ENCODE measurements at regions not wholly inside any gene's neighbourhood (a gene's known extent, or its start where the extent isn't known, plus 50 kb on each side); places are given as distances from the start of the nearest gene placed in this dataset.

DNA sequence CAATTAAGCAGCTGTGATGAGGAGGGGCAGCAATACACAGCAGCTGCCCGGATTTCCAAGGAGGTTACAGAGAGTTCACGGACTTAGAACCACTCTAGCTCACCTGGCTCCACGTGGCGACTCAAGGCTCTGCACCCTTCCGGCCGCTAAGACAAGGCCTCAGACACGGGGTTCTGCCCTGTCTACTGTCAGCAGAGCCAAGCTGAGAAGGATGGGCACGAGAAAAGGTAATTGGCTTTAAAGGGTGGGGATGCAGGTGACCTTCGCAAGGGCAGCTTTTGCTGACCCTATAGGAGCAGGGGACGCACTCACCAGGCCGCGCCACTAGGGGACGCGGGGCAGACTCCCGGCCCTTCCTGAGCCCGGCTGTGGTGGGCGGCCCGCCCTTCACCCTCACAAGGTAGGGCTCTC, 152.4 kb downstream of the KIF20B start:
- no peak overlapping the region for H3K27ac ChIP-seq (ENCODE audit: low read depth in 2 of 2, low read length in 2 of 2)
- no peak overlapping the region for H3K4me3 ChIP-seq (ENCODE audit: low read length in 2 of 2)
- H3K36me3 ChIP-seq (ENCODE audit: control insufficient read depth in 2 of 2, insufficient read depth in 2 of 2, low read length in 2 of 2) = no peaks in the 10 kb centered on the region
- no peak overlapping the region for H3K9ac ChIP-seq (ENCODE audit: low read depth in 1 of 2, low read length in 2 of 2)
- no peaks in the 10 kb centered on the region for H3K9me3 ChIP-seq (ENCODE audit: control insufficient read depth in 2 of 2, low read length in 2 of 2)
- H3K27me3 ChIP-seq (ENCODE audit: control insufficient read depth in 2 of 2, insufficient read depth in 2 of 2, low read length in 2 of 2) = no peaks in the 10 kb centered on the region
- H3K4me1 ChIP-seq (ENCODE audit: control insufficient read depth in 2 of 2, insufficient read depth in 2 of 2, low read length in 2 of 2) = no peaks in the 10 kb centered on the region

DNA sequence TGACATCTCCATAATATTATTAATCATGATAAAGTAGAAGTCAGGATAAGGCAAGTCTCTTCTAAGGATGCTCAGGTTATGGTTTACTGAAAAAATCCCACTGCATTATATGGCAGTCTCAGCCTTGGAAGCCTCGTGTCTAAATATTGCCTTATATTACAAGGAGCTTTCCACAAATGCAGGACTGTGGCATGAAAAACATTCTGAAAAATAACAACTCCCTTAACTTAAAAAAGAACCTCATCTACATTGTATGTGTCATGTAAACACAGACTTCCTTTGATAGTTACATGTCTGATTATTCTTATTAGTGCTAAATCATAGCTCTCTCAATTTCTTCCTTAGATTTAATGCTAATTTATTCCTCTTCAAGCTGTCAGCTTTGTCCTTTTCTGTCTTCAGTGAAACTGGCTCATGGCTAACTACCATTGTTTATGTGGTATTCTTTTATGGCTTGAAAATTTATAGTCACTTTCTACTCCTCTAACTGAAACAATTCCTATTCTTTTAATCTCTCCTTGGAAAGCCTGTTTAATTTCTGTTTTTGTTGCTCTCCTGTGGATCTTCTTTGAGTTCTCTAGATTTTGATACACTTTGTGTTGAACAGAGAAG, 156.1 kb downstream of the KIF20B start:
- Histone ChIP-seq H3K27ac (ENCODE audit: low read depth in 2 of 2, low read length in 2 of 2) (no peak overlapping the region), H3K4me3 (ENCODE audit: low read length in 2 of 2) (no peak overlapping the region), H3K9me3 (ENCODE audit: control insufficient read depth in 2 of 2, low read length in 2 of 2) (no peaks in the 10 kb centered on the region), H3K27me3 (ENCODE audit: control insufficient read depth in 2 of 2, insufficient read depth in 2 of 2, low read length in 2 of 2) (no peaks in the 10 kb centered on the region), H3K4me1 (ENCODE audit: control insufficient read depth in 2 of 2, insufficient read depth in 2 of 2, low read length in 2 of 2) (peaks cover 0 to 6% of the 10 kb centered on the region in 2 donors), H3K9ac (ENCODE audit: low read depth in 1 of 2, low read length in 2 of 2) (no peak overlapping the region), H3K36me3 (ENCODE audit: control insufficient read depth in 2 of 2, insufficient read depth in 2 of 2, low read length in 2 of 2) (no peaks in the 10 kb centered on the region)

DNA sequence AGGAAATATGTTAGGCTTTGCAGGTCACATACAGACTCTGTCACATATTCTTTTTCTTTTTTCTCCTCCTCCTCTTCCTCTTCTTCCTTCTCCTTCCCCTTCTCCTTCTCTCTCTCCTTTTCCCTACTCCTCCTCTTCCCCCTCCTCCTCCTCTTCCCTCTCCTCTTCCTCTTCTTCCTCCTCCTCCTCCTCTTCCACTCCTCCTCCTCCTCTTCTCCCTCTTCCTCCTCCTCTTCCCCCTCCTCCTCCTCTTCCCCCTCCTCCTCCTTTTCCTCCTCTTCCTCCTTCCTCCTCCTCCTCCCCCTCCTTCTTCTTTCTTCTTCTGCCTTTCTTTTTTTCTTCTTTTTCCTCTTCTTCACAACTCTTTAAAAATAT, 159.8 kb downstream of the KIF20B start:
- no peaks in the 10 kb centered on the region for H3K27me3 ChIP-seq (ENCODE audit: control insufficient read depth in 2 of 2, insufficient read depth in 2 of 2, low read length in 2 of 2)
- no peaks in the 10 kb centered on the region for H3K9me3 ChIP-seq (ENCODE audit: control insufficient read depth in 2 of 2, low read length in 2 of 2)
- H3K4me1 ChIP-seq (ENCODE audit: control insufficient read depth in 2 of 2, insufficient read depth in 2 of 2, low read length in 2 of 2) = peaks cover 0 to 6% of the 10 kb centered on the region in 2 donors
- H3K36me3 ChIP-seq (ENCODE audit: control insufficient read depth in 2 of 2, insufficient read depth in 2 of 2, low read length in 2 of 2) = no peaks in the 10 kb centered on the region
- peak overlapping the region in 1 of 2 donors; percentile 30 for H3K4me3 ChIP-seq (ENCODE audit: low read length in 2 of 2)
- H3K27ac ChIP-seq (ENCODE audit: low read depth in 2 of 2, low read length in 2 of 2) = no peak overlapping the region
- H3K9ac ChIP-seq (ENCODE audit: low read depth in 1 of 2, low read length in 2 of 2) = no peak overlapping the region

- H3K9me3 ChIP-seq (ENCODE audit: control insufficient read depth in 2 of 2, low read length in 2 of 2) = no peaks in the 10 kb centered on the region
- H3K27ac ChIP-seq (ENCODE audit: low read depth in 2 of 2, low read length in 2 of 2) = no peak overlapping the region
- no peaks in the 10 kb centered on the region for H3K36me3 ChIP-seq (ENCODE audit: control insufficient read depth in 2 of 2, insufficient read depth in 2 of 2, low read length in 2 of 2)
- H3K4me3 ChIP-seq (ENCODE audit: low read length in 2 of 2) = no peak overlapping the region
- peaks cover 0 to 6% of the 10 kb centered on the region in 2 donors for H3K4me1 ChIP-seq (ENCODE audit: control insufficient read depth in 2 of 2, insufficient read depth in 2 of 2, low read length in 2 of 2)
- H3K9ac ChIP-seq (ENCODE audit: low read depth in 1 of 2, low read length in 2 of 2) = no peak overlapping the region
- no peaks in the 10 kb centered on the region for H3K27me3 ChIP-seq (ENCODE audit: control insufficient read depth in 2 of 2, insufficient read depth in 2 of 2, low read length in 2 of 2)
These were observed 160.4 kb downstream of the KIF20B start for GRCh38 chr10:89861584-89862301.

DNA sequence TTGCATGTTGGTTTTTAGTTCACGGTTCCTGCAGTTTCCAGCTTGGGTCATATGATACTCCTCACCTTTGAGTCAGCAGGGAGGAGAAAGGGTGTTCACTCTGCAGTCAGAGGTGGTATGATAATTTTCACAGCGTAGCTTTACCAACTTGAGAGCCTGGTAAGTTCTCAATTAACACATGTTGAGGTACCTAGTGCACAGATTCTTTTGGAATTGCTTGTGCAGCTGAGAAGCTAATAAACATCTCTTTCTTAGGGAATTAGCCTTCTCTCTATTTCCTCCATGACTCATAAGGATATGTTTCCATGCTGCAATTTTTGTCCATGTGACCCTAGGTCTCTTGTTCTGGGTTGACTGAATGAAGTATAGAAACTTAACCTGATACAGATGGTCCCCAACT, 166.6 kb downstream of the KIF20B start:
- Histone ChIP-seq H3K27me3 (ENCODE audit: control insufficient read depth in 2 of 2, insufficient read depth in 2 of 2, low read length in 2 of 2) (no peaks in the 10 kb centered on the region), H3K36me3 (ENCODE audit: control insufficient read depth in 2 of 2, insufficient read depth in 2 of 2, low read length in 2 of 2) (no peaks in the 10 kb centered on the region), H3K4me3 (ENCODE audit: low read length in 2 of 2) (no peak overlapping the region), H3K27ac (ENCODE audit: low read depth in 2 of 2, low read length in 2 of 2) (no peak overlapping the region), H3K9ac (ENCODE audit: low read depth in 1 of 2, low read length in 2 of 2) (no peak overlapping the region), H3K9me3 (ENCODE audit: control insufficient read depth in 2 of 2, low read length in 2 of 2) (no peaks in the 10 kb centered on the region), H3K4me1 (ENCODE audit: control insufficient read depth in 2 of 2, insufficient read depth in 2 of 2, low read length in 2 of 2) (no peaks in the 10 kb centered on the region)

DNA sequence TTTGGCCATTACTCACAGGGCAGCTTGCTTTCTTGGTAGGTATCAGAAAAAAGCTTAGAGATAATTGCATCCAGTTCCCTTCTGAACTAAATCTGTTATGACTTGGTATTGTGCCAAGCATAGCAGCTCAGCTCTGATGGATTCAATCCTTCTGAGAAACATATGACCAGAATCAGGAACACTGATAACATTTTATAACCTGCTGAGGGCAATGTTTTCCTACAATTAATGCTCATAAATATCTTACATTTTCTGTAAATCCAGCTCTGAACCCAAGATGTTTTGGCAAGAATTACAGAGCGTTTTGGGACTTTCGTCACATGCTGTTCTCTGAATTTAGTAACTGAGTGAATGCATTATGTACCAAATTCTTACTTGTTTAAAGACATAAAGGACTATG, 167.8 kb downstream of the KIF20B start:
- H3K4me3 ChIP-seq (ENCODE audit: low read length in 2 of 2) = no peak overlapping the region
- no peaks in the 10 kb centered on the region for H3K9me3 ChIP-seq (ENCODE audit: control insufficient read depth in 2 of 2, low read length in 2 of 2)
- no peak overlapping the region for H3K9ac ChIP-seq (ENCODE audit: low read depth in 1 of 2, low read length in 2 of 2)
- H3K27me3 ChIP-seq (ENCODE audit: control insufficient read depth in 2 of 2, insufficient read depth in 2 of 2, low read length in 2 of 2) = no peaks in the 10 kb centered on the region
- no peak overlapping the region for H3K27ac ChIP-seq (ENCODE audit: low read depth in 2 of 2, low read length in 2 of 2)
- no peaks in the 10 kb centered on the region for H3K36me3 ChIP-seq (ENCODE audit: control insufficient read depth in 2 of 2, insufficient read depth in 2 of 2, low read length in 2 of 2)
- H3K4me1 ChIP-seq (ENCODE audit: control insufficient read depth in 2 of 2, insufficient read depth in 2 of 2, low read length in 2 of 2) = no peaks in the 10 kb centered on the region

DNA sequence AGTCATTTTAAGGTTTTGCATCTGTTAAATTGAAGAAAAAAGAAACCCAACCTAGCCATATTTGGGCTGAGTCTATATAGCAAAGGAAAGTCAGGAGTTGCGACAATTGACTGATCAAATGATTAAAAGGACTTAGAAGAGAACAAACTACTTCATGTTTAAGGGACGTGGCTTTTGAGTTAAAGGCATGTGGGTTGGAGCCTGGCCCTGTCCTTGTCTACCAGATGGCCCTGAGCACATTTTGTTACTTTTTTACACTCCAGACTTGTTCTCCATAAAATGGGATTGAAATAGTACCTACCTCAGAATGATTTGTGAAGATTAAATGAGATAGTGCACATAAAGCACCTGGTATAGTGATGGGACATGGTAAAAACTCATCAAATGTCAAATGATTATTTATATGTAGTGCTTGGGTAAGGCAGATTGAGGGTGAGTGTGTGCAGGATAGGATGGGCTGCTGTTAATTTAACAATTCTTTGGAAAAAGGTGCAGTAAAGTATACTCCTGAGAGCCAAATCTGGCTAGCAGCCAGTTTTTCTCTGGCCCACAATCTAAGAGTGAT, 168.3 kb downstream of the KIF20B start:
- Histone ChIP-seq H3K27me3 (ENCODE audit: control insufficient read depth in 2 of 2, insufficient read depth in 2 of 2, low read length in 2 of 2) (no peaks in the 10 kb centered on the region), H3K4me3 (ENCODE audit: low read length in 2 of 2) (no peak overlapping the region), H3K27ac (ENCODE audit: low read depth in 2 of 2, low read length in 2 of 2) (no peak overlapping the region)

GRCh38 chr10:89870936-89871335, 169.5 kb downstream of the KIF20B start:
- H3K9ac ChIP-seq (ENCODE audit: low read depth in 1 of 2, low read length in 2 of 2) = no peak overlapping the region
- no peak overlapping the region for H3K27ac ChIP-seq (ENCODE audit: low read depth in 2 of 2, low read length in 2 of 2)
- H3K27me3 ChIP-seq (ENCODE audit: control insufficient read depth in 2 of 2, insufficient read depth in 2 of 2, low read length in 2 of 2) = no peaks in the 10 kb centered on the region
- no peaks in the 10 kb centered on the region for H3K9me3 ChIP-seq (ENCODE audit: control insufficient read depth in 2 of 2, low read length in 2 of 2)
- H3K4me1 ChIP-seq (ENCODE audit: control insufficient read depth in 2 of 2, insufficient read depth in 2 of 2, low read length in 2 of 2) = no peaks in the 10 kb centered on the region
- H3K4me3 ChIP-seq (ENCODE audit: low read length in 2 of 2) = no peak overlapping the region
- H3K36me3 ChIP-seq (ENCODE audit: control insufficient read depth in 2 of 2, insufficient read depth in 2 of 2, low read length in 2 of 2) = no peaks in the 10 kb centered on the region

More for the DNA sequence above, 168.3 kb downstream of the KIF20B start:
- H3K9ac ChIP-seq (ENCODE audit: low read depth in 1 of 2, low read length in 2 of 2) = no peak overlapping the region
- no peaks in the 10 kb centered on the region for H3K9me3 ChIP-seq (ENCODE audit: control insufficient read depth in 2 of 2, low read length in 2 of 2)
- H3K36me3 ChIP-seq (ENCODE audit: control insufficient read depth in 2 of 2, insufficient read depth in 2 of 2, low read length in 2 of 2) = no peaks in the 10 kb centered on the region
- H3K4me1 ChIP-seq (ENCODE audit: control insufficient read depth in 2 of 2, insufficient read depth in 2 of 2, low read length in 2 of 2) = no peaks in the 10 kb centered on the region

DNA sequence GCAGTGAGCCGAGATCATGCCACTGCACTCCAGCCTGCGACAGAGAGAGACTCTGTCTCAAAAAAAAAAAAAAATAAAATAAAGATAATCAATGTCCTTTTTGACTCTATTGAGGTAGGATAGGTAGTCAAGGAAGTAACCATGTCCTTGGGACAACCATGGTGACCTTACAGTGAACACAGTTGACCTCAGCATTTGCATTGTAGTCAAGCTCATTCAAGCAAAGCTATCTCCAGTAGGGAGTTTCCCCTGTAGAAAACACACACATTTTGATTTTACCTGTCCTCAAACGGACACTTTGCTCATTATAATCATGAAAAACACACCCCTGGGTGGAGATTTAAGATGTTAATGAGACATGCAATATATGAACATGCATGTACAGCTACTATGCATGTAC, 171.7 kb downstream of the KIF20B start:
- no peak overlapping the region for H3K27ac ChIP-seq (ENCODE audit: low read depth in 2 of 2, low read length in 2 of 2)
- no peaks in the 10 kb centered on the region for H3K27me3 ChIP-seq (ENCODE audit: control insufficient read depth in 2 of 2, insufficient read depth in 2 of 2, low read length in 2 of 2)
- no peaks in the 10 kb centered on the region for H3K36me3 ChIP-seq (ENCODE audit: control insufficient read depth in 2 of 2, insufficient read depth in 2 of 2, low read length in 2 of 2)
- no peaks in the 10 kb centered on the region for H3K9me3 ChIP-seq (ENCODE audit: control insufficient read depth in 2 of 2, low read length in 2 of 2)
- H3K4me1 ChIP-seq (ENCODE audit: control insufficient read depth in 2 of 2, insufficient read depth in 2 of 2, low read length in 2 of 2) = no peaks in the 10 kb centered on the region
- H3K4me3 ChIP-seq (ENCODE audit: low read length in 2 of 2) = no peak overlapping the region
- H3K9ac ChIP-seq (ENCODE audit: low read depth in 1 of 2, low read length in 2 of 2) = no peak overlapping the region

- H3K27ac ChIP-seq (ENCODE audit: low read depth in 2 of 2, low read length in 2 of 2) = no peak overlapping the region
- no peaks in the 10 kb centered on the region for H3K9me3 ChIP-seq (ENCODE audit: control insufficient read depth in 2 of 2, low read length in 2 of 2)
- no peak overlapping the region for H3K4me3 ChIP-seq (ENCODE audit: low read length in 2 of 2)
- H3K36me3 ChIP-seq (ENCODE audit: control insufficient read depth in 2 of 2, insufficient read depth in 2 of 2, low read length in 2 of 2) = no peaks in the 10 kb centered on the region
- H3K27me3 ChIP-seq (ENCODE audit: control insufficient read depth in 2 of 2, insufficient read depth in 2 of 2, low read length in 2 of 2) = no peaks in the 10 kb centered on the region
- H3K9ac ChIP-seq (ENCODE audit: low read depth in 1 of 2, low read length in 2 of 2) = no peak overlapping the region
- no peaks in the 10 kb centered on the region for H3K4me1 ChIP-seq (ENCODE audit: control insufficient read depth in 2 of 2, insufficient read depth in 2 of 2, low read length in 2 of 2)
These were observed 174.2 kb downstream of the KIF20B start for GRCh38 chr10:89875557-89875956.
